Fibroblast of pulmonary artery (primary cell): ENCODE measurements at regions not wholly inside any gene's neighbourhood (a gene's known extent, or its start where the extent isn't known, plus 50 kb on each side); places are given as distances from the start of the nearest gene placed in this dataset.
"Not testable (repeated sequence)": the region's sequence is repeated elsewhere in the genome, so short reads cannot be mapped to it uniquely, and the experiment has no call there.

ENCODE experiments used
- DNase-seq: peaks from one replicate; pipeline ENCODE4 v3.0.0-alpha.2; 2010; ENCODE audit warnings: low read depth
- H3K4me3 ChIP-seq: replicated peaks from 2 replicates; pipeline ENCODE4 v1.5.1; 2011; ENCODE audit warnings: low read depth, mild to moderate bottlenecking, control low read depth, low read length, moderate library complexity
- CTCF ChIP-seq: IDR thresholded peaks from 2 replicates; pipeline ENCODE4 v1.5.1; 2011; ENCODE audit warnings: mild to moderate bottlenecking, control low read depth, low read length, inconsistent platforms; ENCODE audit errors: missing control alignments

DNA sequence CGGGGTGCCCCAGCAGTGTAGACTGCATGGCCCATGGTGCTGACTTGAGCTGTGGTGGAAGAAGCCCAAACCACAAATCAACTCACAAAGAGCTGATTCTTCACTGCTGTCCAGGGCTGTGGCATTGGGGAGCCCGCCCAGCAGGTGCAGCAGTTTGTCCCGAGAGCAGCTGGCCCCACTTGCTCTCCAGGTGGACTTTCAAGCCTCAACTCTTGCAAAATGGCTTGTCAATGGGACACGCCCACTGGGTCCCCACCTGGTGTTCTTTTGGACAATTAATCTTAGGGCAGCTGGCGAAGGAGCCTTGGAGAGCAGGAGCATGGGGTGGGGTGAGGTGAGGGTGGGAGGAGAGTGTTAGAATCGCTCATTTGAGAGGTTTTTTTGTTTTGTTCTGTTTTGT lies 117.9 kb downstream of the MYCN start:
- DNase-seq: no peak
- H3K4me3 ChIP-seq: no peak overlapping the region
- no peak for TF ChIP-seq CTCF

GRCh38 chr2:16057661-16058060 lies 117.3 kb downstream of the MYCN start:
- TF ChIP-seq CTCF: no peak
- H3K4me3 ChIP-seq: no peak overlapping the region
- DNase-seq: no peak

- no peak for TF ChIP-seq CTCF
- DNase-seq: no peak
Measured at GRCh38 chr2:16055848-16056580, 115.7 kb downstream of the MYCN start.

DNA sequence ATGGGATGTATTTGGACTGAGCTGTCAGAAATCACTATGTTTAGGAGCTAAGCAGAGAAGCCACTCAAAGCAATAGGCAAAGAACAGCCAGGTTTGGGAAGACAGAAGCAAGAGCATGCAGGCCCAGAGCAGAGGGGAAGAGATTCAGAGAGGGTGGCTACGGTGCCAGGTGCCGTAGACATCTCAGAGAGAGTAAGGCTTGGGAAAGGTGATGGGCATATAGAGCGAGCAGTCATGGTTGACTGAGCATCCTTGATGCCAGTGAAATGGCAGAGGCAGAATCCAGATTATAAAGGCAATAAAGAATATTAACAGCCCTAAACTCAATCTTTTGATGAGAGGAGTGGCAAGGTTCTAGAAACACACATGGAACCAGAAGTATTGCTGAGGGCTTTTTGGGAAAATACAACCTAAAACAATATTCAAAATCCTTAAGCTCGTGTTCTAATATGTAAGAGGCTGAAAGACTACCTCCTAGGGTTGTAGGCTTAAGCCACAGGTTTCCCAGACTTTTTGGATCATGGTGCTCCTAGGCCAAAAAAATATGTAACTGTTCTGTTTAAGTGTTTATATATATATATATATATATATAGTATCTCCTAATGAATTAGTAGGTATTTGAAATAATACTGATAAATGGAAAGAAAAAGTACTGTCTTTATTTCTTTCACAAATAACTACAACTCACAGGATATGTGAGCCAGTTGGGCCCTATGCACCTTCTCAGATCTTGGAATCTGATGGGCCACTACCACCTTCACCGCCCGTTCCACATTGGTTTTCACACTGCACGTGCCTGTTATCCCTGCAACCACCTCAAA lies 113.3 kb downstream of the MYCN start:
- no peak for DNase-seq
- TF ChIP-seq CTCF: no peak

More at GRCh38 chr2:16055848-16056580, 115.7 kb downstream of the MYCN start:
- H3K4me3 ChIP-seq: no peak overlapping the region

GRCh38 chr2:16052571-16053052 lies 112.3 kb downstream of the MYCN start:
- DNase-seq, H3K4me3 ChIP-seq: not testable (repeated sequence)

More for the DNA sequence above, 113.3 kb downstream of the MYCN start:
- no peak overlapping the region for H3K4me3 ChIP-seq

DNA sequence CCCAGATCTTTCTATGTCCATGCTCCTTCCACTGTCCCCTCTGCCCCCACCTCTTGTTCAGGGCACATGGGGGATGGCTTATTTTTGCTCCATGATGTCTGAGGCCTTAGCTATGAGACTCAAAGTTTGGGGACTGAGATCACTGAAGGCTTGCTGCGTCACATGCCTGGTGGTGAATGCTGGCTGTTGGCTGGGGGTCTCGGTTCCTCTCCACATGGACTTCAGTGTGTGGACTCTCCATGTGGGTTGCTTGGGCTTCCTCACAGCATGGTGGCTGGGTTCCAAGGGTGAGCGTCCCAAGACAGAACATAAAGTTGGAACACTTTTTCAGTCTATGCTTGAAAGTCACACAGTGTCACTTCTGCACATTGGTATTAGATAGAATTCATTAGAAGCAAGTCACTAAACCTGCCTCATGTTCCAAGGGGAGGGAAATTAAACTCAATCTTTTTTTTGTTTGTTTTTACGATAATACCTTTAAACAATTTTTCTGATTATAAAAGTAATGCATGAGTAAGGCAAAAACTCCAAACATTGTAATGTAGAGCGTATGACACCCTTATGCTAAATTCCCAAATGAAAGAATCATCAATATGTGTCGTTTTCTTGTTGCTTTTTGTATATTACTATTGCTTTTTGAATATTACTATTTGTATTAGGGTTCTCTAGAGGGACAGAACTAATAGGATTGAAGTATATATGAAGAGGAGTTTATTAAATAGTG lies 111.7 kb downstream of the MYCN start:
- DNase-seq: no peak
- H3K4me3 ChIP-seq: no peak overlapping the region
- no peak for TF ChIP-seq CTCF
